Activated effector memory CD4-positive, alpha-beta T cell treated with Interleukin-2 at 50 U/mL for 16 hours (primary cell): ENCODE measurements at regions not wholly inside any gene's neighbourhood (a gene's known extent, or its start where the extent isn't known, plus 50 kb on each side); places are given as distances from the start of the nearest gene placed in this dataset.
"Not testable (repeated sequence)": the region's sequence is repeated elsewhere in the genome, so short reads cannot be mapped to it uniquely, and the experiment has no call there.

ENCODE experiments used
- DNase-seq: peaks from one replicate; pipeline ENCODE4 v3.0.0-alpha.2; 2020

GRCh38 chrX:40530509-40530908 is 50.3 kb upstream of the ATP6AP2 start:
- DNase-seq, result no peak

GRCh38 chrX:40527543-40527942 is 53.2 kb upstream of the ATP6AP2 start:
- no peak for DNase-seq

DNA sequence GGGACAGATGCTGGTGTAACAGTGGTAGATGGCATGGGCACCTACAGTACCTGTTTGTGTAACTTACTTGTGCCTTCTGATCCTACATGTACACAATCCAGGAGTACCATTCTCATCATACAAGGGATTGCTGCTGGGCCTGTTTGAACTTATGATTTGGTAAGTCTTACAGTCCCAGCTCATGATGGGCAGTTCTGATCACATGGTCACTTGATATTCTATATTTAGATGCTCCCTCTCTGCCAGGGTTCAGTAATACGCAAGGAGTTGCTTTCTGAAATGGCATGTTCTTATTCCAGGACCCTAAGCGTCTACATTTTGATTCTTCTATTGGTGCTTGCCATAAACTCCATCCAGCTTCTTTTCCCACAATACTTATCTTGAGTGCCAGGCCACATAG is 54.4 kb upstream of the ATP6AP2 start:
- DNase-seq, result no peak

DNA sequence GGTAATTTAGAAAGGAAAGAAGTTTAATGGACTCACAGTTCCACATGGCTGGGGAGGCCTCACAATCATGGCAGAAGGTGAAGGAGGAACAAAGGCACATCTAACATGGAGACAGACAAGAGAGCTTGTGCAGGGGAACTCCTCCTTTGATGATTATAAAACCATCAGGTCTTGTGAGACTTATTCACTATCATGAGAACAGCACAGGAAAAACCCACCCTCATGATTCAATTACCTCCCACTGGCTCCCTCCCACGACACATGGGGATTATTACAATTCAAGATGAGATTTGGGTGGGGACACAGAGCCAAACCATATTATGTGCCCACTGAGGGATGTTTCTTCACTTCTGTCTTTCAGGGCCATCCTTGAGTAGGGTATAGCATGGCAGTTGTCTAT is 54.9 kb upstream of the ATP6AP2 start:
- DNase-seq, result not testable (repeated sequence)

- no peak for DNase-seq
Measured at GRCh38 chrX:40524423-40524822, 56.3 kb upstream of the ATP6AP2 start.

DNA sequence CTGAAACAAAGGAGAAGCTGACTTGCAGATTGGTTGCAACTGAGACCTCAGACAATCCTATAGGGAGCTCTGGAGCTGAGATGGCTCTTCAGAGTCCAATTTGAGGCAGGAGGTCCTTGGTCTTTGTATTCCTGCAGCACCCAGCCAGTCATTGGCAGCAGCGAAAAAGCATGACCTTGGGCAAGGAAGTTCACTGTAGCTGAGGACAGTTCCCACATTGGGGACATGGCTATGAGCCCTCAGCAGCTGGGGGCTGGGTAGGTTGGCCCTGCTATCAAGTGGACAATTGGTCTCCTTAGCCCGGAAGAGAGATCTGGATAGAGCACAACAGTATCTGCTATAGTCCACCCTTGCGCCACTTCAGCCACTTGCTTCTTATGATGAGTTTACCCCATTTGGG is 56.9 kb upstream of the ATP6AP2 start:
- no peak for DNase-seq

DNA sequence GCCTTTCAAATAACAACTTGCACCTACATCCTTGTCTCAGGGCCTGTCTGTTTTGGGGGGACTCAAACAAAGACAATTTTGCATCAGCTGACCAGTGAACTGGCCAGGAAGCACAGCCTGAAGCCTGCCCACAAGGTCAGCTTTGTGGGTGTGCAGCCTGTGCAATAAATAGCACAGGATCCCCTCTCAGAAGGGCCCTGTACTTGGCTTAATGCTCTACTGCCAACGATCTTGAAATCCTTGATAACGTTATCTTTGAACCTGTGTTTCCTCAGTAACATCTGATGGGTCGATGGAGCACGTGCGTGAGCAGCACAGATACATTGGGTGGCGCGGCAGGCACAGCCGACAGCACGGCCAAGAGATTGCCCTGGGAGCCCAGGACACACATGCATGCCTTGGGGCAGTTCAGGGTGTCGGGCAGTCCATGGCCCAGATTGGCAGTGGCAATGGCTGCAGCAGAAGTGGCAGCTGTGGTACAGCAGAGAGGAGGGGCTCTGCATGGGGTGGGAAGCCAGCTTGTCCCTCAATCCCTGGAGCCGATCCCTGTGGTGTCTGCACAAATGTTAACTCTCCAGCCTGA is 58.8 kb upstream of the ATP6AP2 start:
- DNase-seq, result no peak

DNA sequence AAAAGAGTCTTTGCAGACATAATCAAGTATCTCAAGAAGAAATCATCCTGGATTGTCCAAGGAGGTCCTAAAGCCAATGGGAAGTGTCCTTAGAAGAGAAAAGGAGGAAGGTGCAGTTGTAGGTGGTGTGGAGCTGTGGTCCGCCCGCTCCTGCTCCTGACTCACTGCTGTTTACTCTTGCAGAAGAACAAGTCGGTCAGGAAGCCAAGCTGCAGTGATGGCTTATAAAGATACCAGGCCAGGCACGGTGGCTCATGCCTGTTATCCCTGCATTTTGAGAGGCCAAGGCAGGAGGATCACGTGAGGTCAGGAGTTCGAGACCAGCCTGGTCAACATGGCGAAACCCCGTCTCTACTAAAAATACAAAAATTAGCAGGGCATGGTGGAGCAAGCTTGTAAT is 66.4 kb upstream of the ATP6AP2 start:
- no peak for DNase-seq

- no peak for DNase-seq
Measured at GRCh38 chrX:40513835-40514234, 66.9 kb upstream of the ATP6AP2 start.

DNA sequence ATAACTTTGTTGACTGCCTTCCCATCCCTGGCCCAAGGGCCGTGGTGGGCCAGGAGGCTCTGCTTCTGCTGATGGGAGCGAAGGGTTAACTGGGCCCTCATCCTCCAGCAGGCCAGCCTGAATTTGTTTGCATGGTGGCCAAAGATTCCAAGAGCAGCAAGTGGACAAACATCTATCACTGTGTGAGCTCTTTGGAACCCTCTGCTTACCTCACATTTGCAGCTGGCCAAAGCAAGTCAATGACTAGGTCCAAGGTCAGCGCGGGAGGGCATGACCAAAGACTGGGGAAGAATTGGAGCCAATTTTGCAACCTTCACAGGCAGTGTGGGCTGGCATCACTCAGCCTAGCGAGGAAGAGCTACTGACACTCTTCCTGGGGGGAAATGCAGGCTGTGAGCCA is 67.8 kb upstream of the ATP6AP2 start:
- DNase-seq, result no peak

- no peak for DNase-seq
Measured at GRCh38 chrX:40511258-40511657, 69.5 kb upstream of the ATP6AP2 start.

GRCh38 chrX:40508560-40508959 is 72.2 kb upstream of the ATP6AP2 start:
- no peak for DNase-seq

- DNase-seq, result no peak
Measured at GRCh38 chrX:40506201-40506985, 74.4 kb upstream of the ATP6AP2 start.

DNA sequence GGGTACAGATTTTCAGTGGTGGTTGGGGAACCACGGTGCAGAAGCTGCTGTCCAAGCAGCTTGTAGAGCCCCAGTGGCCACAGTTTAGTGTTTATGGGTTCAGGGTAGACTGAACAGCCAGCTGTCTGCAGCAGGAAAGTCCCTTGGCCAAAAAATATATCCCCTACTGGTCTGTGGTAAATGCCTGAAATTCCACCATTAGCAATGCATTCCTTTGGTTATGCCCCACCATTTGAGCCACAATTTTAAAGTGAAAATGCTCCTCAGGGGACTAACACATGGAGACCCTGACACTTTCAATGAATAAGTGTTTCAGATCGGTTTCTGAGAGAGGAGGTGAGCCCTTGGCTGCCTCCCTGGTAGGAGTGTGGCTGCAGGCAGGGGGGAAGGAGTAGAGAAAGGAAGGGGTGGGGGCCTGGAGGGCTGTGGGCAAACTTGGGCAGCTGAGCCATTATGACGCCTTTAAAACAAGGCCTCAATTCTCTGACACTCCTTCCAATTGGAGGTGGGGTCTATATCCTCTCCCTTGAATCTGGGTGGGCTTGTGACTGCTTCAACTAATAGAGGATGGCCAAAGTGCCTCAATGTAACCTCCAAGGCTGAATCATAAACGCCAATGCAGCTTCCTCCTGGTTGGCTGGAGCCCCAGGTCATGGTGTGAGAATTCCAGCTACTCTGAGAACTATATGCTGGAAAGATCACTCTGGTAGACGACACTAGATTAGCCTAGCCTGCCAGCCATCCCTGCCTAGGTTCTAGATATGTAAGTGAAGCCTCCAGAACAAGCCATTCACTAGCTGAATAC is 75.8 kb upstream of the ATP6AP2 start:
- no peak for DNase-seq

GRCh38 chrX:40503094-40503493 is 77.7 kb upstream of the ATP6AP2 start:
- no peak for DNase-seq

GRCh38 chrX:40502688-40503087 is 78.1 kb upstream of the ATP6AP2 start:
- DNase-seq, result no peak

DNA sequence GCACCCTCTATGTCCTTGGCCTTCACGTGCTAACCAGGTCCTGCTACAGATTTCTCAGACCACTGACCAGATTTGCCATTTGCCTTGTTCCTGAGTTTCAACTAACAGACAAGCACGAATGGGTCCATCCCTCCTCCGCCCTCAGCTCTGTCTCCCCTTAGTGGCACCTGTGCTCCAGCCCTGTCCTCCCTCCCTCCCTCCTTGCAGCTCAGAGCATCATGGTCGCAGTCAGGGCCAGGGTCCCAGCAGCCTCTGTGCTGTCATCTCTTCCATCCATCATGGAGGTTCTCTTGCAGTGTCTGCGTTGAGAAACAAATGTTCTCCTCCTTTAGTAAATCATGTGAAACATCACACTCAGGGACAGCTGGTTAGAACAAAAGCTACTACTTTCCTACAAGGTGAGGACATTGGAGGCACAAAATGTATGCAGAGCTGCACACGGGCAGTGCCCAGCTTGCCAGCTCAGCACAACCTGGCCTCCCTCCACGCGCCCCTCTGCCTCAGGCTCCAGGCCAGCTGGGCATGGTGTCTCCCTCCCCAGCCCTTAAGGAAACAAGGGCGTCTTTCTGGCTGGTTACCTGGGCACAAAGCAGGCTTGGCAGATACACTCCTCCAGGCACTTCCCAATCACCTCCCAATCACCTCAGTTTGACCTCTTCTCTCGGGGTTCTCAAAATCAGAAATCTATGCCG is 79.5 kb upstream of the ATP6AP2 start:
- no peak for DNase-seq

DNA sequence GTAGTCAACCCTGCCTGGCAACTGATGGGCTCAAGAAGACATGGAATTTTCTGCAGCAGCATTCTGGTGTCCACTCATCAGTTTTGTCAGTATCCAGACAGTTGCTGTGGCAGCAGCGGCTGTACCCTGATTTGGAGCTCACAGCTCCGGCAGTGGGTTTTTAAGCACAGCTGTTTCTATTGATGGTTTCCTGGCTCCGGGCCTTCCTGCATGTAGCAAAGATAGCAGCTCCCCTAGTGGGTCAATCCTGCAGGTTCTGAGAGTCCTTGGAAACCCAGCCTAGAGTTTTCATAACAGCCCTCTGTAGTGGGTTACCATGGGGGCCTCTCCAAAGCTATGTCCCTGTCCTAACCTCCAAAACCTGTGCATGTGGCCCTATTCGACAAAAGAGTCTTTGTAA is 84.0 kb upstream of the ATP6AP2 start:
- no peak for DNase-seq

GRCh38 chrX:40495659-40496058 is 85.1 kb upstream of the ATP6AP2 start:
- no peak for DNase-seq

DNA sequence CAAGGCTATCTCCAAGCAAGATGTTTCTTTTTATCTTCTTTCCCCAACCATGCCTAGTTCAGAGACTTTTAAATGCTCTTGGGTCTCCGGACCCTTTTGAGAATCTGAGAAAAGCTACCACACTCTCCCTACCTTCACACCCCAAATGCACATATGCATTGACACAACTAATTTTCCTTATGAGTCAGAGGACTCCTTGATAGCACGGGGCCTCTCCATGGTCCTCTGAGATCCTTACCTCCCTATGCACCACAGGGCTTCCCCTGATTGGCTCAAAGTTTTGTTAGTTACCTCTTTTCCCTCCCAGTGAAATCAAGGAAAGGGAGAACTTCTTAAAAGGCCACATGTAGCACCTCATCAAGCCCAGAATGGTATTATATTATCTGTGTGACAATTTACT is 86.8 kb upstream of the ATP6AP2 start:
- no peak for DNase-seq

GRCh38 chrX:40488296-40488695 is 92.5 kb upstream of the ATP6AP2 start:
- no peak for DNase-seq

GRCh38 chrX:40485973-40486372 is 94.8 kb upstream of the ATP6AP2 start:
- no peak for DNase-seq

DNA sequence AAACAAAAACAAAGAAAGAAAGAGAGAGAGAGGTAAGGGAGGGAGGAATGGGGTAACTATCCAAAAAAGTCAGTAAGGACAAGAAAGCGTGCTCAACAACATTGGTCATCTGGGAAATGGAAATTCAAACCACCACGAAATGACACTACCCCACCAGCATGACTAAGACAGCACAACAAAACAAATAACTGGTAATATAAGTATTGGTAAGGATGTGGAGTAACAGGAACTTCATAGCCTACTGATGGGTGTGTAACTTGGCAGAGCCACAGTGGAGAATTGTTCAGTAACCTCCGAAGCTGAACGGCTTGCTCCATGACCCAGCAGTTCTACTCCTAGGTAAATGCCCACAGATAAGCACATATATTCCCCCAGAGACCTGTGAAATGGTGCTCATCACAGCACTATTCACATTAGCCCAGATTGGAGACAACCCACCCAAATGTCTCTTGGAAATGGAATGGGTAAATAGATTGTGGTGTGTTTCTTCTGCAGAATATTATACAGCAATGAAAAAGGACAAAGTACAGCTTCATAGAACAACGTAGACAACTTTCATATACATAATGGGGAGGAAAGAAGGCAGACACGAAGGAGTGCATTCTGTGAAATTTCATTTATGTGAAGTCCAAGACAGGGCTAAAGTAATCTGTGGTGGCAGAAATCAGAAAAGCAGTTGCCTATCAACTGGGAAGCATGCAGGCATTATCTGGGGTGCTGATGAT is 95.5 kb upstream of the ATP6AP2 start:
- no peak for DNase-seq
